Spleen (tissue), 7 donors: ENCODE measurements at regions not wholly inside any gene's neighbourhood (a gene's known extent, or its start where the extent isn't known, plus 50 kb on each side); places are given as distances from the start of the nearest gene placed in this dataset.

Experiments used
- POLR2A ChIP-seq, 3 donors: fragments of 450-650 bp; IDR thresholded peaks; one replicate each; pipeline ENCODE4 v1.5.1; 2017; ENCODE audit warnings: antibody characterized with exemption in 3 of 3, mild to moderate bottlenecking in 1 of 3
- POLR2AphosphoS5 ChIP-seq, 3 donors: sonication (generic); formaldehyde crosslinking; IDR thresholded peaks; one replicate each; pipeline ENCODE4 v1.5.1; 2017; ENCODE audit warnings: antibody characterized with exemption in 3 of 3
- TF ChIP-seq, protein P1 (sequence below), 11 experiments: fragments of 200-600 bp in 7 of 11; fragments of 450-650 bp in 4 of 11; sonication (generic) in 4 of 11; IDR thresholded peaks in 8 of 11; conservative IDR thresholded peaks in 3 of 11; 1 replicate in 7 of 11; 2 replicates in 4 of 11; pipeline versions ENCODE4 v1.4.0 to v1.8.0; 2016 to 2021; ENCODE audit warnings: antibody characterized with exemption in 11 of 11, inconsistent platforms in 4 of 11, mild to moderate bottlenecking in 1 of 11
- donor health status: DM: no; HTN: no; CAD: no; lungs with moderate emphysema.
- donor health status: DM: no; HTN: no; CAD: no.
- donor health status: DM: no; HTN: no; CAD: no.

DNA sequence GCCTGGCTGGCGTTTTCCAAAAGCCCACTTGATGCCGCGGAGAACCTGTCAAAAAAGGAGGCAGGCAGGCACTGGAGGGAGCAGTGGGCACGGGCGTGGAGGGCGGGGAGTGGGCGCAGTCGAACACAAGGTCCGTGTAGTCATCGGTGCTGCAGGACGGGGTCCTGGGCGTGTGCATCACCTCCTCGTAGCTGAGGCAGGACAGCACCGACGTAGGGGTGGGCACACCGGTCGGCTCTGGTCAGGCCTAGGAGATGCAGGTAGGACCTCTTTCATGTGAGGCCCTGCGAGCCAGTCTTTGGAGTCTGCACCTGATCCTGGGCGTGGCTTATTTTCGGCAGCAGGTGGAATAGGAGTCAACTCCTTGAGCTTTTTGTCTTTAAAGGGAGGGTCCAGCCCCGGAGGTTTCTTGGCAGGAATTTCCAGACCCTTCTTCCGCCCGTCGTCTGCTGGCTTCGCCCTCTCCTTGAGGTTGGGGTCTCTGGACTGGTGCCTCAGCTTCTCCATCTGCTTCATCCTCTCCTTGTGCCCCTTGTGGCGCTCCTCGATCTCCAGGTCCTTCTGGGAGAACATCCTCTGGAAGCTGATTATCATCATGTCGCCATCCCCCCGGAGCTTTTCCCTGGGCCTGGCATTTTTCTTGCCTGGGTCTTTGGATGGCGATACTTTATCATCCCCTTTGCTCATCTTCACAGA is 892.5 kb upstream of the LRRTM1 start:
- TF ChIP-seq, protein P1, sequence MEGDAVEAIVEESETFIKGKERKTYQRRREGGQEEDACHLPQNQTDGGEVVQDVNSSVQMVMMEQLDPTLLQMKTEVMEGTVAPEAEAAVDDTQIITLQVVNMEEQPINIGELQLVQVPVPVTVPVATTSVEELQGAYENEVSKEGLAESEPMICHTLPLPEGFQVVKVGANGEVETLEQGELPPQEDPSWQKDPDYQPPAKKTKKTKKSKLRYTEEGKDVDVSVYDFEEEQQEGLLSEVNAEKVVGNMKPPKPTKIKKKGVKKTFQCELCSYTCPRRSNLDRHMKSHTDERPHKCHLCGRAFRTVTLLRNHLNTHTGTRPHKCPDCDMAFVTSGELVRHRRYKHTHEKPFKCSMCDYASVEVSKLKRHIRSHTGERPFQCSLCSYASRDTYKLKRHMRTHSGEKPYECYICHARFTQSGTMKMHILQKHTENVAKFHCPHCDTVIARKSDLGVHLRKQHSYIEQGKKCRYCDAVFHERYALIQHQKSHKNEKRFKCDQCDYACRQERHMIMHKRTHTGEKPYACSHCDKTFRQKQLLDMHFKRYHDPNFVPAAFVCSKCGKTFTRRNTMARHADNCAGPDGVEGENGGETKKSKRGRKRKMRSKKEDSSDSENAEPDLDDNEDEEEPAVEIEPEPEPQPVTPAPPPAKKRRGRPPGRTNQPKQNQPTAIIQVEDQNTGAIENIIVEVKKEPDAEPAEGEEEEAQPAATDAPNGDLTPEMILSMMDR (IDR thresholded peaks at IDR 0.05 in 8 of 11, conservative IDR thresholded peaks at IDR 0.05 in 3 of 11), result no peak
- no peak for TF ChIP-seq POLR2A (IDR thresholded peaks at IDR 0.05)
- no peak for TF ChIP-seq POLR2AphosphoS5 (IDR thresholded peaks at IDR 0.05)
